Activated CD4-positive, alpha-beta T cell treated with anti-CD3 and anti-CD28 coated beads, Interleukin-2, amount 50 U/mL, for 24 hours (primary cell): ENCODE measurements at regions not wholly inside any gene's neighbourhood (a gene's known extent, or its start where the extent isn't known, plus 50 kb on each side); places are given as distances from the start of the nearest gene placed in this dataset.
"Not testable (repeated sequence)": the region's sequence is repeated elsewhere in the genome, so short reads cannot be mapped to it uniquely, and the experiment has no call there.

Experiments
- DNase-seq, 2 donors: peaks; one replicate each; pipeline ENCODE4 v3.0.0-alpha.2; 2020; ENCODE audit warnings: low read depth in 1 of 2, low spot score in 1 of 2

- no peak for DNase-seq
These were observed 91.7 kb upstream of the IVNS1ABP start for GRCh38 chr1:185408700-185409270.

- no peak for DNase-seq
These were observed 89.6 kb upstream of the IVNS1ABP start for GRCh38 chr1:185406691-185407009.

DNA sequence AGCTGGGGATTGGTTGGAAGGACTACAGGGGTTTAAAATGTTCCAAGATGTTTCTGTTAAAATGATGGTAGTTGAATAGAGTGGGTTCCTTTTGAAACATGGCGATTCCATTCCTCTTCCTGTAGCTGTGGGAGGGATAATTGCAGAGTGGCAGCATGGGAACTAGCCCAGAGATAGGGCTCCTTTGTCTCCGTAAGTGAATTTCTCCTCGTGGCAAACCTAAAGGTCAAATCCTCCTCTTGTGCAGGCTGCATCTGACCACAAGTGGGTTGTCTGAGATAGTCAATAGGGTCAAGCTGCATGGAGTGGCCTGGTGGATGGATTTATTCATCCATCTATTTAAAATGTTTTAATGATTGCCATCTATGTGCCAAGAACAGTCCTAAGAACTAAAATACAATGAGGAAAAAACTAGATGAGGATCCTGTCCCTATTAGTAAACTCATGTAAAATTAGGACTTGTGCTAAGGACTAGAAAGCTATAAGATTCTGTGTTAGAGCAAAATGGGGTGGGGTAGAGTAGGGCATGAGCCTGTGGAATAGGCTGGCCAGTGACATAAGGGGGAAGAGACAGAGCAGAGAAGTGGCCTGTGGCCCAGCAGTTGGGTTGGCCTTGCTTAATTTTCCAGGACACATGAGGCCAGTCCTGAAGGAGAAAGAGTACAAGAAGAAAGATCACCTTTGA lies 89.1 kb upstream of the IVNS1ABP start:
- DNase-seq, result no peak

DNA sequence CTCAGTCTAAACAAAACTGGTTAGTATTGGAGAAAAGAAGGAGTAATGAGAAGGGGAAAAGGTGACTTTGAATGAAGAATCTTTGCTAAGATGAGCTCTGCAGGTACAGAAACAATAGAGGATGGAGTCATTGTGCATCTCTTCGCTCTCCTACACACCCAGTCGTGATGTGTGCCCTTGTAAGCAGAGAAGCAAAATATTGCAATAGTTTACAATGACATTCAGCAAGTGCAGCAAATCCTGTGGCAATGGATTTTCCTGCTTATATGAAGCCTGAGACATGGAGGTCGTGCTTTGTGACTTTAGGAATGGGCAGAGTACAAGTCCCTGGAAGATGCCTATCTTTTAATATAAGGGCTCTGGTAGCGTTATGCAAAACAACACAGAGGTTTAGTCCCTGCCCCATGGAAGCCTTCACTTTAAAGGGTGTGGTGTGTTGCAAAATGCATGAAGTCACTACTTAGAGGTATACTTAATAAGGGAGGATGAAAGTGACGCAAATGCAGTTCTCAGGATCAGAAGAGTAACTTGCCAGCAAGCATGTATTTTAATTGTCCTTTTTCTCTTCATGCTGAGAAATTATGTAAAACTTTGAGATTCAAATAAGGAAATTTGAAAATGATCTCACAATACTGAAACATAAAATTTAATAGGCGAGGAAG lies 88.0 kb upstream of the IVNS1ABP start:
- DNase-seq, result no peak

- DNase-seq, result no peak
These were observed 87.2 kb upstream of the IVNS1ABP start for GRCh38 chr1:185404291-185404690.

DNA sequence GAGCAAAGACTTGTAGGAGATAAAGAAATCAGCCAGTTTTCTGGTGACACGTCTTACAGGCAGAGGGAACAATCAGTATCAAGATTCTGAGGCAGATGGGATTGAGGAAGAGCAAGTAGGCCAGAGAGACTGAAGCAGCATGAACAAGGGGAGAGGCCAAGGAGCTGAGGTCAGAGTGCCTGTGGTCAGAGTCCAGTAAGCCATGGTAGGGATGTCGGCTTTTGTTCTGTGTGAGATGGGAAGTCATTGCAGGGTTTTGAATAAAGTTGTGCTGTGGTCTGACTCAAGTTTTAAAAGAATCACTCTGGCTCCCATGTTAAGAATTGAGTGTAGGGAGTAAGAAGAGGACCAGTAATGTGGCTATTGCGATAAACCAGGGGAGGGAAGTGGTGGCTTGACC lies 85.9 kb upstream of the IVNS1ABP start:
- no peak for DNase-seq

GRCh38 chr1:185401019-185401418 lies 84.0 kb upstream of the IVNS1ABP start:
- no peak for DNase-seq

GRCh38 chr1:185400052-185400451 lies 83.0 kb upstream of the IVNS1ABP start:
- DNase-seq, result no peak

- DNase-seq, result no peak
These were observed 81.6 kb upstream of the IVNS1ABP start for GRCh38 chr1:185398599-185398998.

DNA sequence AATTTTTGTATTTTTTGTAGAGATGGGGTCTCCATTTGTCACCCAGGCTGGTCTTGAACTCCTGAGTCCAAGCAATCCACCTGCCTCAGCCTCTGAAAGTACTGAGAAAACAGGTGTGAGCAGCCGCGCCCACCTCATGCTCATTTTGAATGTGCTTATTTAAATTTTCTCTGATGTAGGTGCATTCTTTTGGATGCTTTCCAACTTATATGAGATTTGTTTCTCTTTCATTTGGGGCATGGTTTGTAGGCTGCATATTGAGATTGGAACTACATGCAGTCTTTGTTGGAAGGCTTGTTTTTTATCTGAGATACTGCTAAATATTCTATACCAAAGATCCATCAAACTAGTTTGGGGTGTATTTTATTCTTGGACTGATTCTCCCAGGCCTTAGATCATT lies 81.0 kb upstream of the IVNS1ABP start:
- DNase-seq, result no peak

- DNase-seq, result no peak
These were observed 80.1 kb upstream of the IVNS1ABP start for GRCh38 chr1:185397183-185397582.

DNA sequence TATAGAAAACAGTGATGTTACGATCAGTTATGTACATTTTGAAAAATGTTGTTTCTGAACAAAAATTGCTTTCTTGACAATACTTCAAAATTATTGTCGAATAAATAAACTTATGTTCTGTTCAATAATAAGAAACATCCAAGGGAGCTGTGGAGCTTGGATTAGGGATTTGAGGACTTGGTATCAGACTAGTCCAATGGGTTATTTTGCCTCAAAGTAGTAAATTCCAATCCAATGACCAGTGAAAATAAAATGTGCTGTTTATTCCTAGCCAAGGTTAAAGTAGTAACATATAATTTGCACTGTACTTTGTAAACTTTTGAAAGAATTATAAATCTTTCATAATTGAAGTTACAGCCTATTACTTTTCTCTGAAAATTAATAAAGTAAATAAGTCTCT lies 79.1 kb upstream of the IVNS1ABP start:
- DNase-seq, result no peak

DNA sequence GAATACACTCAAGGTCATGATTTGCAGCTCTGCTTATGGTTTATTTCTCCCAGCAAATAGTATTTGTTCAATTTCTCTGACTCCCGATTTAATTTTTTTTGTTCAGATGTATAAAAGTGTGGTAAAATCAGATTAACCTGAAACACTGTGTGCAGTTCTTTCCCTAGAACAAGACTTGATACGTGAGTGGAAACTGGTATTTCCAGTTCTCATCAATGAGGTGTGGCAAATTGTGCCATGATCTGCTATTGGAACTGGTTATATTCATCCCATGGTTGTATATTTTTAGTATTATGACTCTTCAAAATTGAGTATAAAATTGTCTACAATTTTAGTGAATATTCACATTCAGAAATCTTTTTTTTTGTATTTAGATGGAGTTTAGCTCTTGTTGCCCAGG lies 76.8 kb upstream of the IVNS1ABP start:
- no peak for DNase-seq

- no peak for DNase-seq
These were observed 76.2 kb upstream of the IVNS1ABP start for GRCh38 chr1:185393205-185393604.

DNA sequence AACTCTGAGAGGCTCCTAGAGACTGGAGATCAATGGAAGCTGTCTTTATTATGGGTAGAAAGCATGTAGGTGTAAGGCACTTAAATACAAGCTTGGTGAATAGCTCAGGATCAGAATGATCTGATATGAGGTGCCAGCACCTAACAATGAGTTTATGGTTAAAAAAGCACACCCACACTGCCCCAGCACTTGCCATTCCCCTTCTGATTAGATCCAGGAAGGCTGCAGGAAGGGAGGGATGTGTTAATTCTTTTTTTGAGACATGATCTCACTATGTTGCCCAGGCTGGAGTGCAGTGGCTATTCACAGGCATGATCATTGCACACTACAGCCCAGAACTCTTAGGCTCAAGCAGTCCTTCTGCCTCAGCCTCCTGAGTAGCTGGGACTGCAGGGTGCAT lies 71.8 kb upstream of the IVNS1ABP start:
- no peak for DNase-seq

- DNase-seq, result no peak
These were observed 71.3 kb upstream of the IVNS1ABP start for GRCh38 chr1:185388346-185388745.

GRCh38 chr1:185385991-185386390 lies 68.9 kb upstream of the IVNS1ABP start:
- DNase-seq, result no peak

DNA sequence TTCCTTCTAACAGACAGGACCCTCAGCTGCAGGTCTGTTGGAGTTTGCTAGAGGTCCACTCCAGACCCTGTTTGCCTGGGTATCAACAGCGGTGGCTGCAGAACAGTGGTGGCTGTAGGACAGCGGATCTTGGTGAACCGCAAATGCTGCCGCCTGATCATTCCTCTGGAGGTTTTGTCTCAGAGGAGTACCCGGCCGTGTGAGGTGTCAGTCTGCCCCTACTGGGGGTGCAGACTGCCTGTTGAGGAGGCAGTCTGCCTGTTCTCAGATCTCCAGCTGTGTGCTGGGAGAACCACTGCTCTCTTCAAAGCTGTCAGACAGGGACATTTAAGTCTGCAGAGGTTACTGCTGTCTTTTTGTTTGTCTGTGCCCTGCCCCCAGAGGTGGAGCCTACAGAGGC lies 66.8 kb upstream of the IVNS1ABP start:
- DNase-seq, result not testable (repeated sequence)

DNA sequence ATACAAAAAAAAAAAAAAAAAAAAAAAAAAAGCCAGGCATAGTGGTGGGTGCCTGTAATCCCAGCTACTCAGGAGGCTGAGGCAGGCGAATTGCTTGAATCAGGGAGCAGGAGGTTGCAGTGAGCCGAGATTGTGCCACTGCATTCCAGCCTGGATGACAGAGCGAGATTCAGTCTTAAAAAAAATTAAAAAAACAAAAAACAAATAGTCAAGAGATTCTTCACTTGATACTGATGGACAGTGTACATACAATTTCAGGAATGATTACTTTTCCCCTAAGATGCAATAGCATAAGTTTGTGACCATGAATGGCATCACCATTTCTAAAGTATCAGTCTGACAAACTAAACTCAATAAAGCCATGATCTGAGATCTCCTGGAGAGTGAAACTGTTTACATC lies 60.8 kb upstream of the IVNS1ABP start:
- DNase-seq, result no peak

- DNase-seq, result no peak
These were observed 60.0 kb upstream of the IVNS1ABP start for GRCh38 chr1:185376840-185377635.

GRCh38 chr1:185376288-185376687 lies 59.2 kb upstream of the IVNS1ABP start:
- DNase-seq, result no peak

- no peak for DNase-seq
These were observed 58.5 kb upstream of the IVNS1ABP start for GRCh38 chr1:185375583-185375982.
